ENCODE measurements at regions not wholly inside any gene's neighbourhood (a gene's known extent, or its start where the extent isn't known, plus 50 kb on each side); places are given as distances from the start of the nearest gene placed in this dataset.

- Mint-ChIP-seq H3K36me3 (ENCODE audit: low read depth) (no peaks in the 10 kb centered on the region), H3K27ac (no peak overlapping the region), H3K4me3 (no peak overlapping the region), H3K27me3 (no peaks in the 10 kb centered on the region), H3K4me1 (peaks cover 36% of the 10 kb centered on the region), H3K9me3 (no peaks in the 10 kb centered on the region)
- DNase-seq (no peak), ATAC-seq (ENCODE audit: low read depth) (no peak)
- POLR2A ChIA-PET = no interaction called here
- intact Hi-C loops (cut with micrococcal nuclease) = no loop called here
- CTCF ChIA-PET = interaction anchor here (1.3 kb wide), 1 partner anchor 13 kb away, joined by 3 read pairs; no protein-coding TSS in a partner anchor
- TF ChIP-seq CTCF (IDR thresholded peaks at IDR 0.05) = no peak
Measured at GRCh38 chr12:32031109-32031508, 71.9 kb downstream of the RESF1 start.

- H3K9me3 Mint-ChIP-seq = no peaks in the 10 kb centered on the region
- CTCF ChIA-PET = interaction anchor here (0.6 to 1.3 kb wide), 4 partner anchors 10 to 75 kb away, joined by 3 to 5 read pairs (median 3); no protein-coding TSS in a partner anchor
- intact Hi-C loops (cut with micrococcal nuclease) = no loop called here
- POLR2A ChIA-PET = no interaction called here
- no peak overlapping the region for H3K27ac Mint-ChIP-seq
- H3K27me3 Mint-ChIP-seq = no peaks in the 10 kb centered on the region
- TF ChIP-seq CTCF (IDR thresholded peaks at IDR 0.05) = no peak
- ATAC-seq (ENCODE audit: low read depth) = no peak
- no peak for DNase-seq
- no peaks in the 10 kb centered on the region for H3K36me3 Mint-ChIP-seq (ENCODE audit: low read depth)
- no peak overlapping the region for H3K4me3 Mint-ChIP-seq
- H3K4me1 Mint-ChIP-seq = peaks cover 27% of the 10 kb centered on the region
Measured at GRCh38 chr12:32032205-32032810, 73.1 kb downstream of the RESF1 start.

- H3K36me3 Mint-ChIP-seq (ENCODE audit: low read depth) = no peaks in the 10 kb centered on the region
- ChIA-PET CTCF (interaction anchor here (0.7 kb wide), 1 partner anchor 74 kb away, joined by 5 read pairs; no protein-coding TSS in a partner anchor), POLR2A (no interaction called here)
- DNase-seq (no peak), ATAC-seq (ENCODE audit: low read depth) (no peak)
- H3K27ac Mint-ChIP-seq = no peak overlapping the region
- H3K4me1 Mint-ChIP-seq = peaks cover 16% of the 10 kb centered on the region
- no peak overlapping the region for H3K4me3 Mint-ChIP-seq
- no peaks in the 10 kb centered on the region for H3K9me3 Mint-ChIP-seq
- intact Hi-C loops (cut with micrococcal nuclease) = no loop called here
- H3K27me3 Mint-ChIP-seq = no peaks in the 10 kb centered on the region
- no peak for TF ChIP-seq CTCF (IDR thresholded peaks at IDR 0.05)
Measured at GRCh38 chr12:32033406-32033805, 73.2 kb upstream of the BICD1 start.

DNA sequence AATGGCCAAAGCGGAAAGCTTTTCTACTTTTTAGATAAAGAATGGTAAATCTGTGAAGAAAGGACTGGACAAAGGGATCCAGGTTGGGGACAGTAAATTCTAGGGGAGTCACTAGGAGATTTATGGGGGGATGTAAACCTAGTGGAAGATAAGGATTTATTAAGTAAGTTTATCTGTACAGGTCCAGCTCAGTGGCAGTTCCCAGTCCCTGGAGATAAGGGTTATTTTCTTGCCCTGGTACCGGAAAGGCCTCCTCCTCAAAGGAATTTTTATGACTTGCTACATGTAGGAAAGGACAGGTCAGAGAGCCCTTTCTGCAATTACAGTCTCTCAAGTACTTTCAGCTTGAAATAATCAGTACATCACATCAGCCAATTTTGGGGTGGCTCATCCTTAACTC, 72.6 kb upstream of the BICD1 start:
- DNase-seq (no peak), ATAC-seq (ENCODE audit: low read depth) (no peak)
- H3K9me3 Mint-ChIP-seq = no peaks in the 10 kb centered on the region
- H3K4me3 Mint-ChIP-seq = no peak overlapping the region
- intact Hi-C loops (cut with micrococcal nuclease) = no loop called here
- H3K27ac Mint-ChIP-seq = no peak overlapping the region
- CTCF ChIA-PET = no interaction called here
- peaks cover 16% of the 10 kb centered on the region for H3K4me1 Mint-ChIP-seq
- POLR2A ChIA-PET = no interaction called here
- TF ChIP-seq CTCF (IDR thresholded peaks at IDR 0.05) = no peak
- H3K27me3 Mint-ChIP-seq = no peaks in the 10 kb centered on the region
- no peaks in the 10 kb centered on the region for H3K36me3 Mint-ChIP-seq (ENCODE audit: low read depth)

GRCh38 chr12:32036477-32037263, 70.0 kb upstream of the BICD1 start:
- DNase-seq = no peak
- intact Hi-C loops (cut with micrococcal nuclease) = no loop called here
- Mint-ChIP-seq H3K27me3 (no peaks in the 10 kb centered on the region), H3K4me3 (no peak overlapping the region), H3K4me1 (peaks cover 3% of the 10 kb centered on the region), H3K36me3 (ENCODE audit: low read depth) (no peaks in the 10 kb centered on the region), H3K9me3 (peaks cover under 1% of the 10 kb centered on the region), H3K27ac (no peak overlapping the region)
- ChIA-PET CTCF (interaction anchor here (1.1 kb wide), 1 partner anchor 9 kb away, joined by 3 read pairs; no protein-coding TSS in a partner anchor), POLR2A (interaction anchor here (0.6 kb wide), 1 partner anchor 369 kb away, joined by 3 read pairs; no protein-coding TSS in a partner anchor)
- ATAC-seq (ENCODE audit: low read depth) = no peak
- no peak for TF ChIP-seq CTCF (IDR thresholded peaks at IDR 0.05)

Measured in activated B cell treated with CpG ODN at 0.5 μM for 24 hours (primary cell).